ENCODE measurements at regions not wholly inside any gene's neighbourhood (a gene's known extent, or its start where the extent isn't known, plus 50 kb on each side); places are given as distances from the start of the nearest gene placed in this dataset.
A peak's percentile ranks its signal among the peaks of the same experiment; 100 is the strongest.

DNA sequence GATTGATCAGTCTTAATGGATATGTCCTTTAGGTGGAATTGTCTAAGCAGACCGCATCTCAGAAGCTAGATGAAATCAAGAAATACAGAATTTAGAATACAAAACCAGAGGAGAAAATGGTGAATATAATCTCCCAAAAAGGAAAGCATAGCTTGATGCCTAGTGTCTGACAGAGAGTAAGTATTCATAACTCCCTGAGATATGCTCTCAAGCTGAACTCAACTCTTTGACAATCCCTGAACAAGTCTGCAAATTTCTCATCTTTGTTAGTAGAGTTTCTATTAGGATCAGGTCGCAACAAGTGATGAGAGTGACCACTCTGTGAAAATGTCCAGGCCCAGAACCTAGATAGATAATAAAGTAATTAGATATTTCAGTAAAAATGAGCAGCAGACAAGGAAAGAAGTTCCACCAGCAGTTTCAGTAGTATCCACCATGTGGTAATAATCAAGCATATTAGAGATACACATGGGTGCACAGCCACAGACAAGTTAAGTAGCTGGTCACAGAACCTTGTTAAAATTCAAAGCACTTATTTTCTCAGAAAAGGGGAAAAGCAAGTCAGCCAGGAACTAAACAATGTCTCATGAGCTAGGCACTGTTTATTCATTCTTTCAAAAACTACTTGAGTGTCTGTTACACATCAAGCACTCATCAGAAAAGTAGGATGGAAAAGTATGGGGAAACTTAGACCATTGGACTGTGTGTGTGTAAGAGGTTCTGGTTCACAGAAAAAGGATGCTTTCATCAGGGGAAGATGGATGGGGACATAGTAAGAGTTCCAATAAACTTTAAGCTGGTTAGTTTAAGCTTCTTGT lies 481.5 kb upstream of the TUSC1 start:
- no peaks in the 10 kb centered on the region for H3K27me3 ChIP-seq
- no peak overlapping the region for H3K27ac ChIP-seq
- H3K4me1 ChIP-seq (ENCODE audit: low read depth): no peaks in the 10 kb centered on the region
- no peak overlapping the region for H3K4me3 ChIP-seq
- H3K9me3 ChIP-seq (ENCODE audit: low read depth): no peaks in the 10 kb centered on the region
- TF ChIP-seq, protein P1, sequence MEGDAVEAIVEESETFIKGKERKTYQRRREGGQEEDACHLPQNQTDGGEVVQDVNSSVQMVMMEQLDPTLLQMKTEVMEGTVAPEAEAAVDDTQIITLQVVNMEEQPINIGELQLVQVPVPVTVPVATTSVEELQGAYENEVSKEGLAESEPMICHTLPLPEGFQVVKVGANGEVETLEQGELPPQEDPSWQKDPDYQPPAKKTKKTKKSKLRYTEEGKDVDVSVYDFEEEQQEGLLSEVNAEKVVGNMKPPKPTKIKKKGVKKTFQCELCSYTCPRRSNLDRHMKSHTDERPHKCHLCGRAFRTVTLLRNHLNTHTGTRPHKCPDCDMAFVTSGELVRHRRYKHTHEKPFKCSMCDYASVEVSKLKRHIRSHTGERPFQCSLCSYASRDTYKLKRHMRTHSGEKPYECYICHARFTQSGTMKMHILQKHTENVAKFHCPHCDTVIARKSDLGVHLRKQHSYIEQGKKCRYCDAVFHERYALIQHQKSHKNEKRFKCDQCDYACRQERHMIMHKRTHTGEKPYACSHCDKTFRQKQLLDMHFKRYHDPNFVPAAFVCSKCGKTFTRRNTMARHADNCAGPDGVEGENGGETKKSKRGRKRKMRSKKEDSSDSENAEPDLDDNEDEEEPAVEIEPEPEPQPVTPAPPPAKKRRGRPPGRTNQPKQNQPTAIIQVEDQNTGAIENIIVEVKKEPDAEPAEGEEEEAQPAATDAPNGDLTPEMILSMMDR (IDR thresholded peaks at IDR 0.05; ENCODE audit: low read depth, low read length): no peak
- no peaks in the 10 kb centered on the region for H3K36me3 ChIP-seq
- DNase-seq (ENCODE audit: low read depth in 1 of 2, low spot score in 1 of 2): no peak

DNA sequence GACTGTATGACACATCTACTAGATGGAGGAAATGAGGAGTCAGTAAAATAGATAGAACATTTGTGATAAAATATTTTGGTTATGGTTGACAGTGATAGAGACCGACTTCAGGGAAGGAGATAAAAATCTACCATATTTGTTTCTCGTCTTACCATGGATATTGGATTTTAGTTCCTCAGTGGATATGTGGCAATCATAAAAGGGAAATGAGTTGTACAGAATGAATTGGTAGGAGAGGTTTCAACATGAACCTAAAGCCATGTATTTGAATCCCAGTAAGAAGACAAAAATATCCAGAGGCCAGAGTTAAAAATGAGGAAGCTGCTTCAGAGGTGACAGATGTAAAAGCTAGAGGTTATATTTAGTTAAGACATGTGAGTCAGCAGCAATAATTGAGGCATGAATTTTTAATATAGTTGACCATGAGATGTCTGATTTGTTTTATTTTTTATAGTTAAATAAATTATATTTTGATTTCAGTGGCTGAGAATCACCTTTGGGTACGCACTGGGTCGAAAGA lies 480.4 kb upstream of the TUSC1 start:
- Histone ChIP-seq H3K4me3 (no peak overlapping the region), H3K9me3 (ENCODE audit: low read depth) (no peaks in the 10 kb centered on the region), H3K27ac (no peak overlapping the region), H3K27me3 (no peaks in the 10 kb centered on the region), H3K36me3 (no peaks in the 10 kb centered on the region), H3K4me1 (ENCODE audit: low read depth) (no peaks in the 10 kb centered on the region)
- no peak for DNase-seq (ENCODE audit: low read depth in 1 of 2, low spot score in 1 of 2)
- TF ChIP-seq, protein P1 (IDR thresholded peaks at IDR 0.05; ENCODE audit: low read depth, low read length): no peak

DNA sequence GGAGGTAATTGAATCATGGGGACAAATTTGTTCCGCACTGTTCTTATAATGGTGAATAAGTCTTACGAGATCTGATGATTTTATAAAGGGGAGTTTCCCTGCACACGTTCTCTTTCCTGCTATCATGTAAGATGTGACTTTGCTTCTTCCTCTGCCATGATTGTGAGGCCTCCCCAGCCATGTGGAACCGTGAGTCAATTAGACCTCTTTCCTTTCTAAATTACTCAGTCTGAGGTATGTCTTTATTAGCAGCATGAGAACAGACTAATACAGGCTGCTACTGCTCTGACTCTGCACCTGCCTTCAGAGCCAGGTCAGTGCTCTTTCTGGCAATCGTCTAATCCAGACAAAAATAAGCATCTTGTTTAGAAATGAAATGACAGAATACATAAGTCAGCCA lies 479.2 kb upstream of the TUSC1 start:
- no peak overlapping the region for H3K4me3 ChIP-seq
- H3K27ac ChIP-seq: no peak overlapping the region
- no peaks in the 10 kb centered on the region for H3K4me1 ChIP-seq (ENCODE audit: low read depth)
- TF ChIP-seq, protein P1 (IDR thresholded peaks at IDR 0.05; ENCODE audit: low read depth, low read length): no peak
- no peaks in the 10 kb centered on the region for H3K36me3 ChIP-seq
- H3K9me3 ChIP-seq (ENCODE audit: low read depth): no peaks in the 10 kb centered on the region
- no peaks in the 10 kb centered on the region for H3K27me3 ChIP-seq
- DNase-seq (ENCODE audit: low read depth in 1 of 2, low spot score in 1 of 2): no peak

DNA sequence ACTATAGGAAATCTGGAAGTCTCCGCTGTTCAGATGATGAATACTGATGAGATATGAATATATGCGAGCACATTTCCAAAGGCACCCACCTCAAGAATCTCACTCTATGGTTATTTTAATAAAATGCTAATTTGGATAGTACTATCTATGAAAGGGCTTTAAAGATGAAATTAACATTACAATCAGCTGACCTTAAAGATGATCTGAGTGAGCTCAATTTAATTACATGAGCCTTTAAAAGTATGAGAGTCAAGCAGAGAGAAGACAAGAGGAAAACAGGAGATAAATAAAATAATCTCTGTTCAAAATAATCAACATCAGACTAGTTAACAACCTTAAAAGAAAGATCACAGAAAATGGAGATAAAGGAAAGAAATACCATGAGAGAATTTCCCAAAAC lies 474.1 kb upstream of the TUSC1 start:
- H3K36me3 ChIP-seq: no peaks in the 10 kb centered on the region
- H3K27ac ChIP-seq: no peak overlapping the region
- no peak for DNase-seq (ENCODE audit: low read depth in 1 of 2, low spot score in 1 of 2)
- no peak overlapping the region for H3K4me3 ChIP-seq
- no peaks in the 10 kb centered on the region for H3K27me3 ChIP-seq
- TF ChIP-seq, protein P1 (IDR thresholded peaks at IDR 0.05; ENCODE audit: low read depth, low read length): no peak
- H3K9me3 ChIP-seq (ENCODE audit: low read depth): no peaks in the 10 kb centered on the region
- H3K4me1 ChIP-seq (ENCODE audit: low read depth): no peaks in the 10 kb centered on the region

DNA sequence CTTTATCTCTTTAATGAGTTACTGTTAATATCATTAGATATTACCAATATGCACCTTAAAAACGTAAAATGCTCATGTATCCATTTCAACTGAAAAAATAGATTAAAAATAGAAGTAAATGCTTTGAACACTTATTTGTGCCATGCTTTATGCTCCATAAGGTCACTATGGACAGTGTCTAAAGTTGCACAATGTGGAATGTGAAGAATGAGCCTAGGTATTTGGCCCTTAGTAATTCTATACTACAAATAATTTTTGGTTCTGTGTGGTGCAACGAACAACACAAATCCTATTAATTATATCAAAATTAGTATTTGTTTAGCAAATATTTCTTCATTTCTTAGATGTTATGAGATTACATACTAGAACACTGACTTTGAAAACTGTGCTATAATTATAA lies 469.9 kb upstream of the TUSC1 start:
- Histone ChIP-seq H3K4me1 (ENCODE audit: low read depth) (no peaks in the 10 kb centered on the region), H3K27me3 (no peaks in the 10 kb centered on the region)
- TF ChIP-seq, protein P1 (IDR thresholded peaks at IDR 0.05; ENCODE audit: low read depth, low read length): no peak

More for the DNA sequence above, 469.9 kb upstream of the TUSC1 start:
- Histone ChIP-seq H3K27ac (no peak overlapping the region), H3K36me3 (no peaks in the 10 kb centered on the region), H3K9me3 (ENCODE audit: low read depth) (no peaks in the 10 kb centered on the region), H3K4me3 (no peak overlapping the region)
- peak in 1 of 2 donors; percentile 4 for DNase-seq (ENCODE audit: low read depth in 1 of 2, low spot score in 1 of 2)
